GM23338 (cell line): ENCODE measurements at regions not wholly inside any gene's neighbourhood (a gene's known extent, or its start where the extent isn't known, plus 50 kb on each side); places are given as distances from the start of the nearest gene placed in this dataset.

Experiments used
- ATAC-seq: fragments of 200-7000 bp; cut with Tn5 transposase; 3 replicates; pipeline ENCODE4 v1.9.1; 2020
- DNase-seq: peaks from one replicate; pipeline ENCODE4 v3.0.0-alpha.2; 2015; ENCODE audit warnings: low spot score
- H2AFZ ChIP-seq: fragments of 200-600 bp; sonication (generic); 2 replicates; pipeline ENCODE4 v1.8.0; 2016; ENCODE audit warnings: antibody characterized with exemption, mild to moderate bottlenecking, moderate library complexity
- H3F3A ChIP-seq: fragments of 200-600 bp; sonication (generic); replicated peaks from 2 replicates; pipeline ENCODE4 v1.8.0; 2017; ENCODE audit warnings: antibody characterized with exemption, mixed run types, low read depth
- H3K27ac ChIP-seq: fragments of 200-600 bp; sonication (generic); 2 replicates; pipeline ENCODE4 v1.6.1; 2016; ENCODE audit warnings: low read depth
- H3K27me3 ChIP-seq: fragments of 200-600 bp; sonication (generic); 2 replicates; pipeline ENCODE4 v1.8.0; 2016; ENCODE audit warnings: mild to moderate bottlenecking, mixed run types, moderate library complexity; ENCODE audit not compliant: insufficient read depth
- H3K36me3 ChIP-seq: fragments of 200-600 bp; sonication (generic); 2 replicates; pipeline ENCODE4 v1.8.0; 2016; ENCODE audit warnings: mild to moderate bottlenecking; ENCODE audit not compliant: insufficient read depth
- H3K4me1 ChIP-seq: fragments of 200-600 bp; sonication (generic); 2 replicates; pipeline ENCODE4 v1.8.0; 2016; ENCODE audit warnings: mild to moderate bottlenecking, moderate library complexity; ENCODE audit not compliant: insufficient read depth
- H3K4me2 ChIP-seq: fragments of 200-600 bp; sonication (generic); 2 replicates; pipeline ENCODE4 v1.7.1; 2017; ENCODE audit warnings: mixed run types
- H3K4me3 ChIP-seq: fragments of 200-600 bp; sonication (generic); 2 replicates; pipeline ENCODE4 v1.6.1; 2016; ENCODE audit warnings: mixed run types
- H3K79me2 ChIP-seq: fragments of 200-600 bp; sonication (generic); replicated peaks from 2 replicates; pipeline ENCODE4 v1.8.0; 2017; ENCODE audit warnings: mild to moderate bottlenecking; ENCODE audit not compliant: insufficient read depth
- H3K9me2 ChIP-seq: fragments of 200-600 bp; sonication (generic); 2 replicates; pipeline ENCODE4 v1.8.0; 2017; ENCODE audit not compliant: insufficient read depth
- H4K20me1 ChIP-seq: fragments of 200-600 bp; sonication (generic); replicated peaks from 2 replicates; pipeline ENCODE4 v1.8.0; 2017; ENCODE audit warnings: mild to moderate bottlenecking; ENCODE audit not compliant: insufficient read depth
- H3K27ac Mint-ChIP-seq: 2 replicates; pipeline ENCODE4 v1.8.0; 2020; ENCODE audit warnings: inconsistent platforms, mild to moderate bottlenecking, moderate library complexity, mixed read lengths
- H3K27me3 Mint-ChIP-seq: 3 replicates; pipeline ENCODE4 v1.8.0; 2022; ENCODE audit warnings: low read depth, mild to moderate bottlenecking, moderate library complexity, mixed read lengths, inconsistent platforms; ENCODE audit not compliant: insufficient read depth, poor library complexity
- H3K36me3 Mint-ChIP-seq: 3 replicates; pipeline ENCODE4 v1.8.0; 2021; ENCODE audit warnings: low read depth, mild to moderate bottlenecking, inconsistent platforms, moderate library complexity, mixed read lengths
- H3K4me1 Mint-ChIP-seq: 3 replicates; pipeline ENCODE4 v1.8.0; 2020; ENCODE audit warnings: mild to moderate bottlenecking, inconsistent platforms, mixed read lengths
- H3K4me3 Mint-ChIP-seq: 3 replicates; pipeline ENCODE4 v1.8.0; 2021; ENCODE audit warnings: moderate library complexity, mild to moderate bottlenecking, inconsistent platforms, mixed read lengths
- H3K9me3 Mint-ChIP-seq: 3 replicates; pipeline ENCODE4 v1.8.0; 2020; ENCODE audit warnings: moderate library complexity, mild to moderate bottlenecking, inconsistent platforms, mixed read lengths
- CREB1 ChIP-seq: fragments of 250-450 bp; sonication (Bioruptor Pico); IDR thresholded peaks from 2 replicates; pipeline ENCODE4 v1.5.0; 2020; ENCODE audit warnings: low read depth, mild to moderate bottlenecking, moderate library complexity
- EZH2 ChIP-seq: fragments of 200-600 bp; sonication (generic); IDR thresholded peaks from one replicate; pipeline ENCODE4 v1.8.0; 2017; ENCODE audit warnings: antibody characterized with exemption, mild to moderate bottlenecking, low read depth; ENCODE audit not compliant: unreplicated experiment
- EZH2phosphoT487 ChIP-seq: fragments of 200-600 bp; sonication (generic); IDR thresholded peaks from one replicate; pipeline ENCODE4 v1.8.1; 2018; ENCODE audit warnings: antibody characterized with exemption; ENCODE audit not compliant: unreplicated experiment
- JUNB ChIP-seq: IDR thresholded peaks from one replicate; pipeline ENCODE4 v1.6.1; 2016; ENCODE audit warnings: antibody characterized with exemption; ENCODE audit not compliant: unreplicated experiment
- NANOG ChIP-seq: IDR thresholded peaks from 2 replicates; pipeline ENCODE4 v1.6.1; 2016; ENCODE audit warnings: antibody characterized with exemption, borderline replicate concordance
- POLR2AphosphoS5 ChIP-seq: IDR thresholded peaks from 2 replicates; pipeline ENCODE4 v1.6.1; 2016; ENCODE audit warnings: antibody characterized with exemption, low read depth
- REST ChIP-seq: IDR thresholded peaks from one replicate; pipeline ENCODE4 v1.6.1; 2018; ENCODE audit warnings: antibody characterized with exemption; ENCODE audit not compliant: unreplicated experiment
- STAT1 ChIP-seq: IDR thresholded peaks from one replicate; pipeline ENCODE4 v1.6.1; 2016; ENCODE audit warnings: antibody characterized with exemption; ENCODE audit not compliant: unreplicated experiment
- ZNF114 ChIP-seq: fragments of 250-450 bp; sonication (Bioruptor Pico); IDR thresholded peaks from 2 replicates; pipeline ENCODE4 v1.5.0; 2020; ENCODE audit warnings: mild to moderate bottlenecking, moderate library complexity
- ZNF331 ChIP-seq: fragments of 250-450 bp; sonication (Bioruptor Pico); IDR thresholded peaks from 2 replicates; pipeline ENCODE4 v1.5.0; 2020; ENCODE audit warnings: low read depth, mild to moderate bottlenecking, moderate library complexity
- ZNF462 ChIP-seq: fragments of 250-450 bp; sonication (Bioruptor Pico); IDR thresholded peaks from 2 replicates; pipeline ENCODE4 v1.5.0; 2020; ENCODE audit warnings: mild to moderate bottlenecking, moderate library complexity
- TF ChIP-seq, protein P1 (sequence below): IDR thresholded peaks from 2 replicates; pipeline ENCODE4 v1.6.1; 2016; ENCODE audit warnings: antibody characterized with exemption
- TF ChIP-seq, protein P2 (sequence below), 2 experiments: fragments of 200-600 bp in 1 of 2; sonication (generic) in 1 of 2; conservative IDR thresholded peaks; 2 replicates each; pipeline versions ENCODE4 v1.5.1 to v1.6.1; 2016 to 2017; ENCODE audit warnings: antibody characterized with exemption in 2 of 2, low read depth in 2 of 2, mild to moderate bottlenecking in 2 of 2, moderate library complexity in 1 of 2

GRCh38 chr2:176865336-176865735, 347.3 kb upstream of the HNRNPA3 start:
- TF ChIP-seq NANOG = no peak
- TF ChIP-seq POLR2AphosphoS5 = no peak
- TF ChIP-seq, protein P1, sequence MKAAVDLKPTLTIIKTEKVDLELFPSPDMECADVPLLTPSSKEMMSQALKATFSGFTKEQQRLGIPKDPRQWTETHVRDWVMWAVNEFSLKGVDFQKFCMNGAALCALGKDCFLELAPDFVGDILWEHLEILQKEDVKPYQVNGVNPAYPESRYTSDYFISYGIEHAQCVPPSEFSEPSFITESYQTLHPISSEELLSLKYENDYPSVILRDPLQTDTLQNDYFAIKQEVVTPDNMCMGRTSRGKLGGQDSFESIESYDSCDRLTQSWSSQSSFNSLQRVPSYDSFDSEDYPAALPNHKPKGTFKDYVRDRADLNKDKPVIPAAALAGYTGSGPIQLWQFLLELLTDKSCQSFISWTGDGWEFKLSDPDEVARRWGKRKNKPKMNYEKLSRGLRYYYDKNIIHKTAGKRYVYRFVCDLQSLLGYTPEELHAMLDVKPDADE = no peak
- TF ChIP-seq EZH2 = no peak
- no peak for TF ChIP-seq CREB1
- no peak for TF ChIP-seq ZNF114 (CRISPR knock-in tag)
- TF ChIP-seq STAT1 = no peak
- TF ChIP-seq JUNB = no peak
- TF ChIP-seq, protein P2, sequence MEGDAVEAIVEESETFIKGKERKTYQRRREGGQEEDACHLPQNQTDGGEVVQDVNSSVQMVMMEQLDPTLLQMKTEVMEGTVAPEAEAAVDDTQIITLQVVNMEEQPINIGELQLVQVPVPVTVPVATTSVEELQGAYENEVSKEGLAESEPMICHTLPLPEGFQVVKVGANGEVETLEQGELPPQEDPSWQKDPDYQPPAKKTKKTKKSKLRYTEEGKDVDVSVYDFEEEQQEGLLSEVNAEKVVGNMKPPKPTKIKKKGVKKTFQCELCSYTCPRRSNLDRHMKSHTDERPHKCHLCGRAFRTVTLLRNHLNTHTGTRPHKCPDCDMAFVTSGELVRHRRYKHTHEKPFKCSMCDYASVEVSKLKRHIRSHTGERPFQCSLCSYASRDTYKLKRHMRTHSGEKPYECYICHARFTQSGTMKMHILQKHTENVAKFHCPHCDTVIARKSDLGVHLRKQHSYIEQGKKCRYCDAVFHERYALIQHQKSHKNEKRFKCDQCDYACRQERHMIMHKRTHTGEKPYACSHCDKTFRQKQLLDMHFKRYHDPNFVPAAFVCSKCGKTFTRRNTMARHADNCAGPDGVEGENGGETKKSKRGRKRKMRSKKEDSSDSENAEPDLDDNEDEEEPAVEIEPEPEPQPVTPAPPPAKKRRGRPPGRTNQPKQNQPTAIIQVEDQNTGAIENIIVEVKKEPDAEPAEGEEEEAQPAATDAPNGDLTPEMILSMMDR (conservative IDR thresholded peaks at IDR 0.05; ENCODE audit: low read depth in 2 of 2) = no peak
- no peak for TF ChIP-seq EZH2phosphoT487
- no peak for TF ChIP-seq ZNF331 (CRISPR knock-in tag)
- no peak for TF ChIP-seq ZNF462 (CRISPR knock-in tag)
- TF ChIP-seq REST = no peak
- DNase-seq = no peak
- H3K4me1 Mint-ChIP-seq = peaks cover 4% of the 10 kb centered on the region; the same call in 2 of the 3 replicates
- H3K4me2 ChIP-seq = no peak overlapping the region
- no peaks in the 10 kb centered on the region for H3K27me3 ChIP-seq
- H3K4me3 Mint-ChIP-seq = no peak overlapping the region
- no peaks in the 10 kb centered on the region for H3F3A ChIP-seq
- peaks cover 5% of the 10 kb centered on the region; the same call in 1 of the 2 replicates for H3K4me1 ChIP-seq
- no peaks in the 10 kb centered on the region for H3K9me2 ChIP-seq
- H2AFZ ChIP-seq = no peak overlapping the region
- ATAC-seq = no peak
- no peak overlapping the region for H3K4me3 ChIP-seq
- no peak overlapping the region for H3K27ac ChIP-seq
- H3K36me3 Mint-ChIP-seq = peaks cover 1% of the 10 kb centered on the region; the same call in 2 of the 3 replicates
- H3K79me2 ChIP-seq = no peaks in the 10 kb centered on the region
- peaks cover 1% of the 10 kb centered on the region; the same call in 1 of the 3 replicates for H3K9me3 Mint-ChIP-seq
- no peak overlapping the region for H3K27ac Mint-ChIP-seq
- no peaks in the 10 kb centered on the region for H3K36me3 ChIP-seq
- H3K27me3 Mint-ChIP-seq = peaks cover 2% of the 10 kb centered on the region
- H4K20me1 ChIP-seq = no peaks in the 10 kb centered on the region
